Breast epithelium (tissue), 3 donors: ENCODE measurements at regions not wholly inside any gene's neighbourhood (a gene's known extent, or its start where the extent isn't known, plus 50 kb on each side); places are given as distances from the start of the nearest gene placed in this dataset.

Source experiments
- CTCF ChIP-seq, 3 donors: fragments of 450-650 bp; IDR thresholded peaks; one replicate each; pipeline ENCODE4 v1.5.1; 2016 to 2017; ENCODE audit warnings: antibody characterized with exemption in 3 of 3, mild to moderate bottlenecking in 3 of 3, moderate library complexity in 3 of 3
- POLR2AphosphoS5 ChIP-seq, 3 donors: sonication (generic); formaldehyde crosslinking; IDR thresholded peaks; one replicate each; pipeline ENCODE4 v1.6.1; 2017; ENCODE audit warnings: antibody characterized with exemption in 3 of 3

- TF ChIP-seq CTCF (IDR thresholded peaks at IDR 0.05) (no peak), POLR2AphosphoS5 (IDR thresholded peaks at IDR 0.05) (no peak)
These were observed 138.8 kb downstream of the MRM1 start for GRCh38 chr17:36740157-36740556.
